HCT116 (cell line): ENCODE measurements at regions not wholly inside any gene's neighbourhood (a gene's known extent, or its start where the extent isn't known, plus 50 kb on each side); places are given as distances from the start of the nearest gene placed in this dataset.

Experiments used
- ATAC-seq: fragments of 200-7000 bp; cut with Tn5 transposase; 2 replicates; pipeline ENCODE4 v1.9.1; 2020; ENCODE audit warnings: mild to moderate bottlenecking, moderate library complexity
- BruUV-seq: library from RNA; stranded (reverse); fragments of 400-500 nt; replicated peaks from 2 replicates; lab custom pipeline; 2021; lab: Mats Ljungman, UMichigan
- CTCF ChIA-PET: fragments of 300-600 bp; sonication (Branson Sonifier 250); formaldehyde crosslinking; loops from one replicate; lab custom pipeline; 2021; ENCODE audit warnings: antibody characterized with exemption; lab: Charles Lee
- POLR2A ChIA-PET: fragments of 300-600, 350-600 bp; sonication (Branson Sonifier 250); formaldehyde crosslinking; loops from one replicate; lab custom pipeline; 2021; ENCODE audit warnings: antibody characterized with exemption; lab: Charles Lee
- RAD21 ChIA-PET, 2 experiments: fragments of 300-600 bp; sonication (Branson Sonifier 250); formaldehyde crosslinking; loops; one replicate each; lab custom pipeline; 2023; ENCODE audit warnings: low total read pairs in 2 of 2; ENCODE audit not compliant: uncharacterized antibody in 2 of 2, unreplicated experiment in 2 of 2, low non-redundant PET in 1 of 2; lab: Charles Lee
- DNase-seq: peaks from one replicate; pipeline ENCODE4 v3.0.0-alpha.2; 2010; ENCODE audit warnings: low read depth, low spot score
- H2AFZ ChIP-seq: fragments of 200-600 bp; shearing (Covaris generic), sonication (generic); 2 replicates; pipeline ENCODE4 v1.6.1; 2017; ENCODE audit warnings: low read depth, mixed run types, mixed read lengths, antibody characterized with exemption, low read length; ENCODE audit not compliant: poor library complexity, severe bottlenecking
- H3K27ac ChIP-seq: 2 replicates; pipeline ENCODE4 v1.5.1; 2012; ENCODE audit warnings: low read depth, low read length
- H3K27me3 ChIP-seq: fragments of 200-600 bp; sonication (generic); 2 replicates; pipeline ENCODE4 v1.6.1; 2016; ENCODE audit warnings: mixed run types, low read length, mixed read lengths; ENCODE audit not compliant: insufficient read depth
- H3K36me3 ChIP-seq, 2 experiments: fragments of 200-500 bp in 1 of 2; fragments of 200-600 bp in 1 of 2; sonication (Bioruptor generic) in 1 of 2; sonication (generic) in 1 of 2; 2 replicates each; pipeline versions ENCODE4 v1.5.1 to v1.6.1; 2014 to 2016; ENCODE audit warnings: low read length in 2 of 2, inconsistent platforms in 1 of 2, mixed read lengths in 1 of 2, mixed run types in 1 of 2; ENCODE audit not compliant: insufficient read depth in 2 of 2, control insufficient read depth in 1 of 2
- H3K4me1 ChIP-seq, 2 experiments: fragments of 200-600 bp in 1 of 2; sonication (generic) in 1 of 2; 2 replicates each; pipeline versions ENCODE4 v1.5.1 to v1.6.1; 2012 to 2017; ENCODE audit warnings: low read length in 2 of 2, inconsistent platforms in 1 of 2, mild to moderate bottlenecking in 1 of 2, mixed read lengths in 1 of 2, mixed run types in 1 of 2, moderate library complexity in 1 of 2; ENCODE audit not compliant: insufficient read depth in 2 of 2, control insufficient read depth in 1 of 2
- H3K4me2 ChIP-seq: fragments of 200-600 bp; sonication (generic); 2 replicates; pipeline ENCODE4 v1.6.1; 2017; ENCODE audit warnings: mixed run types, low read length, mixed read lengths
- H3K4me3 ChIP-seq, 2 experiments: fragments of 200-600 bp in 1 of 2; sonication (generic) in 1 of 2; replicated peaks in 1 of 2; 2 replicates each; pipeline ENCODE4 v1.5.1; 2011 to 2016; ENCODE audit warnings: low read length in 2 of 2, control low read depth in 1 of 2, low read depth in 1 of 2, mild to moderate bottlenecking in 1 of 2, mixed read lengths in 1 of 2, mixed run types in 1 of 2
- H3K79me2 ChIP-seq: fragments of 200-600 bp; sonication (generic); 2 replicates; pipeline ENCODE4 v1.6.1; 2017; ENCODE audit warnings: mild to moderate bottlenecking, mixed run types, low read length, moderate library complexity, mixed read lengths; ENCODE audit not compliant: insufficient read depth
- H3K9ac ChIP-seq: fragments of 200-600 bp; sonication (generic); 2 replicates; pipeline ENCODE4 v1.6.1; 2016; ENCODE audit warnings: low read length, mixed read lengths
- H3K9me2 ChIP-seq: fragments of 200-600 bp; sonication (generic), shearing (Covaris generic); 2 replicates; pipeline ENCODE4 v1.6.1; 2017; ENCODE audit warnings: mixed run types, mild to moderate bottlenecking, moderate library complexity; ENCODE audit not compliant: insufficient read depth
- H3K9me3 ChIP-seq, 2 experiments: fragments of 200-500 bp in 1 of 2; fragments of 200-600 bp in 1 of 2; sonication (Bioruptor generic) in 1 of 2; sonication (generic) in 1 of 2; 2 replicates each; pipeline ENCODE4 v1.6.1; 2014 to 2017; ENCODE audit warnings: low read length in 2 of 2, mixed read lengths in 2 of 2, inconsistent platforms in 1 of 2, low read depth in 1 of 2, mild to moderate bottlenecking in 1 of 2, mixed run types in 1 of 2, moderate library complexity in 1 of 2; ENCODE audit not compliant: control insufficient read depth in 1 of 2, insufficient read depth in 1 of 2
- H4K20me1 ChIP-seq: fragments of 200-600 bp; sonication (generic), shearing (Covaris generic); 2 replicates; pipeline ENCODE4 v1.6.1; 2017; ENCODE audit warnings: mixed run types, mild to moderate bottlenecking, moderate library complexity; ENCODE audit not compliant: insufficient read depth
- CBX3 ChIP-seq: IDR thresholded peaks from 2 replicates; pipeline ENCODE4 v1.6.1; 2012; ENCODE audit warnings: low read depth
- CEBPB ChIP-seq: IDR thresholded peaks from 2 replicates; pipeline ENCODE4 v1.6.1; 2012; ENCODE audit warnings: low read depth
- EGR1 ChIP-seq: IDR thresholded peaks from 2 replicates; pipeline ENCODE4 v1.6.1; 2012; ENCODE audit warnings: low read depth
- ELF1 ChIP-seq: IDR thresholded peaks from 2 replicates; pipeline ENCODE4 v1.6.1; 2012; ENCODE audit warnings: low read depth, borderline replicate concordance
- EZH2 ChIP-seq: fragments of 200-600 bp; sonication (generic); IDR thresholded peaks from 2 replicates; pipeline ENCODE4 v1.6.1; 2017; ENCODE audit warnings: antibody characterized with exemption, mixed run types
- EZH2phosphoT487 ChIP-seq: fragments of 200-600 bp; IDR thresholded peaks from 2 replicates; pipeline ENCODE4 v1.6.1; 2018; ENCODE audit warnings: antibody characterized with exemption, borderline replicate concordance
- FOSL1 ChIP-seq: IDR thresholded peaks from 2 replicates; pipeline ENCODE4 v1.6.1; 2012; ENCODE audit warnings: low read depth
- JUND ChIP-seq: IDR thresholded peaks from 2 replicates; pipeline ENCODE4 v1.6.1; 2012
- POLR2A ChIP-seq: IDR thresholded peaks from 2 replicates; pipeline ENCODE4 v1.7.0; 2011; ENCODE audit warnings: borderline replicate concordance; ENCODE audit not compliant: insufficient read depth, insufficient read length; ENCODE audit errors: extremely low read depth
- POLR2AphosphoS5 ChIP-seq: IDR thresholded peaks from 2 replicates; pipeline ENCODE4 v1.6.1; 2011; ENCODE audit warnings: mild to moderate bottlenecking, low read depth, low read length, moderate library complexity
- REST ChIP-seq: IDR thresholded peaks from 2 replicates; pipeline ENCODE4 v1.6.1; 2012; ENCODE audit warnings: low read depth
- SIN3A ChIP-seq: IDR thresholded peaks from 2 replicates; pipeline ENCODE4 v1.6.1; 2012; ENCODE audit warnings: low read depth
- SP1 ChIP-seq: IDR thresholded peaks from 2 replicates; pipeline ENCODE4 v1.6.1; 2012; ENCODE audit warnings: low read depth
- TCF7L2 ChIP-seq: IDR thresholded peaks from 2 replicates; pipeline ENCODE4 v1.7.0; 2011; ENCODE audit warnings: borderline replicate concordance, inconsistent platforms; ENCODE audit not compliant: insufficient read depth, insufficient read length; ENCODE audit errors: extremely low read depth
- YY1 ChIP-seq: IDR thresholded peaks from 2 replicates; pipeline ENCODE4 v1.6.1; 2011; ENCODE audit warnings: low read length, low read depth, moderate library complexity, mild to moderate bottlenecking; ENCODE audit not compliant: insufficient replicate concordance; ENCODE audit errors: extremely low read depth
- ZNF274 ChIP-seq: fragments of 200-500 bp; sonication (Bioruptor generic); IDR thresholded peaks from 2 replicates; pipeline ENCODE4 v1.6.1; 2014; ENCODE audit warnings: mild to moderate bottlenecking, low read depth, low read length, inconsistent platforms
- intact Hi-C: fragments of 100-400 bp; cut with micrococcal nuclease; formaldehyde crosslinking; loops from 2 replicates; pipeline ENCODE4 v1.10.0; 2022
- TF ChIP-seq, protein P1 (sequence below): IDR thresholded peaks from 2 replicates; pipeline ENCODE4 v1.6.1; 2012
- TF ChIP-seq, protein P2 (sequence below), 3 experiments: fragments of 200-600 bp in 1 of 3; sonication (generic) in 1 of 3; IDR thresholded peaks in 2 of 3; conservative IDR thresholded peaks in 1 of 3; 2 replicates each; pipeline ENCODE4 v1.5.1; 2012 to 2017; ENCODE audit warnings: low read depth in 2 of 3, low read length in 2 of 3, antibody characterized with exemption in 1 of 3, borderline replicate concordance in 1 of 3, control low read depth in 1 of 3, mild to moderate bottlenecking in 1 of 3, mixed read lengths in 1 of 3, mixed run types in 1 of 3, moderate library complexity in 1 of 3; ENCODE audit not compliant: insufficient read depth in 1 of 3
- TF ChIP-seq, protein P3 (sequence below): IDR thresholded peaks from 2 replicates; pipeline ENCODE4 v1.6.1; 2011; ENCODE audit warnings: mild to moderate bottlenecking, low read length, moderate library complexity; ENCODE audit not compliant: insufficient replicate concordance; ENCODE audit errors: extremely low read depth

DNA sequence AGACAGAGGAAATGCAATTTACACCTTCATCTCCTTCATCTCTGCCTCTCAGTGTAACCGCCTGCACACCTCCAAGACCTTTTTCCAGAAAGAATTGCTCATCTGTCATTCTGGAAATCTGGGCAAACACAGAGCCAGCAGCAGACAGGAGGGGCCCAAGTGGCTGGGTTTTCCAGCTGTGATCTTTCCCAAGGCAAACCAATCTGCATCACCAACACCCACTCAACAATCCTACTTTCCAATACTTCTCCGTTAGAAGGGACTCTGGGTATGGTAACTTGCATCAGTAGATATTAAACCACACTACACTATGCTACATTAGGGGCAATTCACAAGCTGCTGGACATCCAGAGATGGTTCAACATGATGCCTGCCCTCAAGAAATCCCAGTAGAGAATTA lies 781.8 kb upstream of the AUTS2 start:
- no peak overlapping the region for H3K27ac ChIP-seq
- H3K9me3 ChIP-seq = peaks cover 0 to 3% of the 10 kb centered on the region in 2 experiments; a peak in 2 of 4 replicates
- no peak overlapping the region for H3K4me2 ChIP-seq
- H3K4me1 ChIP-seq = no peaks in the 10 kb centered on the region
- no peaks in the 10 kb centered on the region for H4K20me1 ChIP-seq
- H3K36me3 ChIP-seq = no peaks in the 10 kb centered on the region
- no peak for DNase-seq
- no peak for ATAC-seq
- H3K27me3 ChIP-seq = no peaks in the 10 kb centered on the region
- TF ChIP-seq EGR1 (no peak), SP1 (no peak), TCF7L2 (no peak), ZNF274 (no peak), REST (no peak), CBX3 (no peak), EZH2phosphoT487 (no peak), YY1 (no peak), POLR2AphosphoS5 (no peak), ELF1 (no peak), POLR2A (no peak), CEBPB (no peak), EZH2 (no peak), JUND (no peak), SIN3A (no peak), FOSL1 (no peak)
- TF ChIP-seq, protein P1, sequence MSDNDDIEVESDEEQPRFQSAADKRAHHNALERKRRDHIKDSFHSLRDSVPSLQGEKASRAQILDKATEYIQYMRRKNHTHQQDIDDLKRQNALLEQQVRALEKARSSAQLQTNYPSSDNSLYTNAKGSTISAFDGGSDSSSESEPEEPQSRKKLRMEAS = no peak
- TF ChIP-seq, protein P2, sequence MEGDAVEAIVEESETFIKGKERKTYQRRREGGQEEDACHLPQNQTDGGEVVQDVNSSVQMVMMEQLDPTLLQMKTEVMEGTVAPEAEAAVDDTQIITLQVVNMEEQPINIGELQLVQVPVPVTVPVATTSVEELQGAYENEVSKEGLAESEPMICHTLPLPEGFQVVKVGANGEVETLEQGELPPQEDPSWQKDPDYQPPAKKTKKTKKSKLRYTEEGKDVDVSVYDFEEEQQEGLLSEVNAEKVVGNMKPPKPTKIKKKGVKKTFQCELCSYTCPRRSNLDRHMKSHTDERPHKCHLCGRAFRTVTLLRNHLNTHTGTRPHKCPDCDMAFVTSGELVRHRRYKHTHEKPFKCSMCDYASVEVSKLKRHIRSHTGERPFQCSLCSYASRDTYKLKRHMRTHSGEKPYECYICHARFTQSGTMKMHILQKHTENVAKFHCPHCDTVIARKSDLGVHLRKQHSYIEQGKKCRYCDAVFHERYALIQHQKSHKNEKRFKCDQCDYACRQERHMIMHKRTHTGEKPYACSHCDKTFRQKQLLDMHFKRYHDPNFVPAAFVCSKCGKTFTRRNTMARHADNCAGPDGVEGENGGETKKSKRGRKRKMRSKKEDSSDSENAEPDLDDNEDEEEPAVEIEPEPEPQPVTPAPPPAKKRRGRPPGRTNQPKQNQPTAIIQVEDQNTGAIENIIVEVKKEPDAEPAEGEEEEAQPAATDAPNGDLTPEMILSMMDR (IDR thresholded peaks at IDR 0.05 in 2 of 3, conservative IDR thresholded peaks at IDR 0.05 in 1 of 3; ENCODE audit: borderline replicate concordance in 1 of 3, insufficient read depth in 1 of 3, low read depth in 2 of 3, low read length in 2 of 3) = no peak
- TF ChIP-seq, protein P3, sequence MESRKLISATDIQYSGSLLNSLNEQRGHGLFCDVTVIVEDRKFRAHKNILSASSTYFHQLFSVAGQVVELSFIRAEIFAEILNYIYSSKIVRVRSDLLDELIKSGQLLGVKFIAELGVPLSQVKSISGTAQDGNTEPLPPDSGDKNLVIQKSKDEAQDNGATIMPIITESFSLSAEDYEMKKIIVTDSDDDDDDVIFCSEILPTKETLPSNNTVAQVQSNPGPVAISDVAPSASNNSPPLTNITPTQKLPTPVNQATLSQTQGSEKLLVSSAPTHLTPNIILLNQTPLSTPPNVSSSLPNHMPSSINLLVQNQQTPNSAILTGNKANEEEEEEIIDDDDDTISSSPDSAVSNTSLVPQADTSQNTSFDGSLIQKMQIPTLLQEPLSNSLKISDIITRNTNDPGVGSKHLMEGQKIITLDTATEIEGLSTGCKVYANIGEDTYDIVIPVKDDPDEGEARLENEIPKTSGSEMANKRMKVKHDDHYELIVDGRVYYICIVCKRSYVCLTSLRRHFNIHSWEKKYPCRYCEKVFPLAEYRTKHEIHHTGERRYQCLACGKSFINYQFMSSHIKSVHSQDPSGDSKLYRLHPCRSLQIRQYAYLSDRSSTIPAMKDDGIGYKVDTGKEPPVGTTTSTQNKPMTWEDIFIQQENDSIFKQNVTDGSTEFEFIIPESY = no peak
- POLR2A ChIA-PET = no interaction called here
- no TSS peak for BruUV-seq
- RAD21 ChIA-PET = no interaction called here
- no peaks in the 10 kb centered on the region for H3K79me2 ChIP-seq
- CTCF ChIA-PET = no interaction called here
- H3K4me3 ChIP-seq = no peak overlapping the region
- intact Hi-C loops = no loop called here
- no peak overlapping the region for H2AFZ ChIP-seq
- no peaks in the 10 kb centered on the region for H3K9me2 ChIP-seq
- H3K9ac ChIP-seq = no peak overlapping the region
